LNCAP (cell line): ENCODE measurements at regions not wholly inside any gene's neighbourhood (a gene's known extent, or its start where the extent isn't known, plus 50 kb on each side); places are given as distances from the start of the nearest gene placed in this dataset.

Experiments
- TF ChIP-seq, protein P1 (sequence below): fragments of 450-650 bp; IDR thresholded peaks from 2 replicates; pipeline ENCODE4 v1.5.1; 2017; ENCODE audit warnings: mild to moderate bottlenecking

DNA sequence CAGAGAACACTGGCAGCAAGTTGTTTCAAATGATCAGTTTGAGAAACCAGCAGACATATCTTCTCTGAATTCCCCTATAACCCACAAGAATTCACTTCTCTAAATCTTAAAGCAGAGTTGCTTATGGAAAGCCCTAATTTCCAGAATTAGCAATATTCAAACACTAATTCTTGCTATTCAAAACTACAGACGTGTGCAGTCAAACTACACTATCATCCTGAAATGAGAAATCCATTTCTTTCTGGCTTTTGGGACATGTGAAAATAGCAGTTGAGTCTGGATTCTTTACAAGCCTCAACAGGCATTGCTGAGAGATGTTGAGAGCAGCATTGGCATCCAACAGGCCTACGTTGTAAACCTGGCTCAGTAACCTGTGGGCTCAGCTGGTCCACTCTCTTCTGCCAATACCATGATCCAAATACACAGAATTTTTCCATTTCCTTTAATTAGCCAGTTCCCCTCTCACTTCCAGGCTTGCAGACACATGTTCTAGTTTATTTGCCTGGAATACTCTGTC is 74.6 kb upstream of the TMTC1 start:
- TF ChIP-seq, protein P1, sequence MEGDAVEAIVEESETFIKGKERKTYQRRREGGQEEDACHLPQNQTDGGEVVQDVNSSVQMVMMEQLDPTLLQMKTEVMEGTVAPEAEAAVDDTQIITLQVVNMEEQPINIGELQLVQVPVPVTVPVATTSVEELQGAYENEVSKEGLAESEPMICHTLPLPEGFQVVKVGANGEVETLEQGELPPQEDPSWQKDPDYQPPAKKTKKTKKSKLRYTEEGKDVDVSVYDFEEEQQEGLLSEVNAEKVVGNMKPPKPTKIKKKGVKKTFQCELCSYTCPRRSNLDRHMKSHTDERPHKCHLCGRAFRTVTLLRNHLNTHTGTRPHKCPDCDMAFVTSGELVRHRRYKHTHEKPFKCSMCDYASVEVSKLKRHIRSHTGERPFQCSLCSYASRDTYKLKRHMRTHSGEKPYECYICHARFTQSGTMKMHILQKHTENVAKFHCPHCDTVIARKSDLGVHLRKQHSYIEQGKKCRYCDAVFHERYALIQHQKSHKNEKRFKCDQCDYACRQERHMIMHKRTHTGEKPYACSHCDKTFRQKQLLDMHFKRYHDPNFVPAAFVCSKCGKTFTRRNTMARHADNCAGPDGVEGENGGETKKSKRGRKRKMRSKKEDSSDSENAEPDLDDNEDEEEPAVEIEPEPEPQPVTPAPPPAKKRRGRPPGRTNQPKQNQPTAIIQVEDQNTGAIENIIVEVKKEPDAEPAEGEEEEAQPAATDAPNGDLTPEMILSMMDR = no peak

DNA sequence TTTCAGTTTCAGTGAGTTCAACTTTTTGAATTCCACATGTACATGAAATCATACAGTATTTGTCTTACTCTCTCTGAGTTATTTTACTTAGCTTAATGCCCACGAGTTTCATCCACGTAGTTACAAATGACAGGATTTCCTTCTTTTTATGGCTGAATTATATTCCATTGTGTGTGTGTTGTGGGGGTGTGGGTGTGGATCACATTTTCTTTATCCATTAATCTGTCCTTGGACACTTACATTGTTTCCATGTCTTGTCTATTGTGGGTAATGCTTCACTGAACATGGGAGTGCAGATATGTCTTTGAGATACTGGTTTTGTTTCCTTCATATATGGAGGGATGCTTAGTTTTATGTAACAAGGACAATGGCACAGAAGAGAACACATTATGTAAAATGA is 63.5 kb upstream of the TMTC1 start:
- TF ChIP-seq, protein P1 = no peak

DNA sequence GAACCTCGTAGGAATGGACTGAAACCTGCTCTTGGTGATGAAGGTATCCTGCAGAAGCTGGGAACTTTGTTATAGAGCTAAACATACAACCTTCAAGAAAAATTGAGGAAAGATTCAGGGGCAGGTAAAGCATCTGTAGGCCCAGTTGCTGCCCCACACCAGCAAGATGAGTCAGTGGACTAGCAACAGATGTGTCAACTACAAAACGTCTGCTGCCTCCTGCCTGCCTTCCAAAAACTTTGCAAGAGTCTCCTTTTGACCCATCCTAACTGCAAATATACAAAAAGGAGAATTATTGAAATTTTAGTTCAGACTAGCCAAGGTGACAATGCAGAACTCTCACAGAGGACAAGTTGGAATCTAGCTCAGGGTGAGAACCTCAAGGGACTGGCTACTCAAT is 60.9 kb upstream of the TMTC1 start:
- TF ChIP-seq, protein P1 = no peak

DNA sequence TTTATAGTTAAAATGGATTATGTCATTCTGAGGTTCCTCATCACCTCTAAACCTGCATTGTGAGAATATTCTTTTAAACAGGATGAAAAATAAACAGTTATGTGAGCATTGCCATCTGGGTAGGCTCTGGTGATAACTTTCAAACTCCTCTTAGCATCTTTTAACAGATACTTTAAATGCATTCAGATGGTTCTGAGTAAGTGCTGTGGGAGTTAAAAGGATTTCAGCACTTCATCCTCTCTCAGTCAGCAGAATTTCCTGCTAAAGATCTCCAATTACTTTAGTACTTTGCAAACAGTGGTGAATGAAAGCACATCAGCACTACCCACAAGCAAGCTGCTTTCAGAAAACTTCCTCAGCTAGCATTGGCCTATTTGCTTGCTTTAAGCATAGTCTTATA is 59.3 kb upstream of the TMTC1 start:
- TF ChIP-seq, protein P1 = no peak

DNA sequence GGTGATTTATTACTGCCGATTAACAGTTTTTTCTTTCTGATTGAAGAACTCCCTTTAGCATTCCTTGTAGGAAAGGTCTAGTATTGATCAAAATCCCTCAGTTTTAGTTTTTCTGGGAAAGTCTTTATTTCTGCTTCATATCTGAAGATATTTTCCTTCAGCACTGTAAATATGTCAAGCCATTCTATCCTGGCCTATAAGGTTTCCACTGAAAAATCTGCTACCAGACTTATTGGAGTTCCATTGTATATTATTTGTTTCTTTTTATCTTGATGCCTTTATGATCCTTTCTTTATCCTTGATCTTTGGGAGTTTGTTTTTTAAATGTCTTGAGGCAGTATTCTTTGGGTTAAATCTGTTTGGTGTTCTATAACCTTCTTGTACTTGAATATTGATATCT is 55.0 kb upstream of the TMTC1 start:
- TF ChIP-seq, protein P1 = no peak
